ENCODE measurements at regions not wholly inside any gene's neighbourhood (a gene's known extent, or its start where the extent isn't known, plus 50 kb on each side); places are given as distances from the start of the nearest gene placed in this dataset.

DNA sequence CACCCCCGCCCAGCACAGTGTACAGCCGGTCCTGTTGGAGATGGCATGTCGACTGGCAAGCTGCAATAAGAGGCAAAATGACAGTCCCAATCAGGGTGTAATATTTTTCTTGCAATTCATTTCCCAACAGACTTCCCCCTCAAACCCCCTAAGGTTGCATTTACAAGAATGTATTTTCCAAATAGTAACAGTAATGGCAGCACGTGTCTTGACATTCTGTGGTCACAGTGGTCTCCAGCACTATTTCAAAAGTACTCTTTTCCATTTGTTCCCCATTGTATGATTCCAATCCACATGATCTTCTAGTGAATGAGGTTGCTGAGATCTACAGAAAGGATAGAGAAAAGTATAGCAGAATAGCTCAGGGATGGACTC is 97.8 kb upstream of the CARMIL1 start:
- no peak for TF ChIP-seq POLR2A (IDR thresholded peaks at IDR 0.05; ENCODE audit: low read depth, low read length)
- no peak for TF ChIP-seq POLR2AphosphoS5 (IDR thresholded peaks at IDR 0.05; ENCODE audit: low read depth, low read length)
- TF ChIP-seq PAX5 (IDR thresholded peaks at IDR 0.05; ENCODE audit: insufficient read depth, low read length, severe bottlenecking) = no peak
